ENCODE measurements at regions not wholly inside any gene's neighbourhood (a gene's known extent, or its start where the extent isn't known, plus 50 kb on each side); places are given as distances from the start of the nearest gene placed in this dataset.

DNA sequence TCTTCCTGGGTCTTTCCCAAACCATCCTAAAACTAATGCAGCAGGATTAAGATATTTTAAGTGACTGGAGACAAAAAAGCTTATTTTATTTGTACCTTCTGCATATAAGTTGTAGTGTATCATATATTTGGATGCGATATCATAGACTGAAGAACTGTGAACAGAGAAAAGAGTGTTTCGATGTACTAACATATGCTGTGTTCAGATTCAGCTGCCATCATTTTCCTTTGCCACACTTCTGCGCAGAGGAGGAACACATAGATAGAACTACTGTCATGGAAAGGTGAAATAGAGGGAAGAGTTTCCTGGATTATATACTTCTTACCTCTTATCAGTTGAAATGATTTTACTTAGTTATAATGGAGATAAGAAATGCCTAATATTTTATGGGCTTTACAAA lies 95.5 kb upstream of the CNTN3 start:
- Histone ChIP-seq H3K4me1 (replicated peaks in 1 of 2; ENCODE audit: control insufficient read depth in 2 of 2, insufficient read depth in 2 of 2, low read length in 2 of 2) (no peaks in the 10 kb centered on the region), H4K20me1 (replicated peaks; ENCODE audit: control insufficient read depth, insufficient read depth, low read length) (no peaks in the 10 kb centered on the region), H3K9me3 (replicated peaks; ENCODE audit: control insufficient read depth, insufficient read depth, low read depth, low read length) (no peaks in the 10 kb centered on the region), H2AFZ (ENCODE audit: low read depth, low read length) (no peak overlapping the region), H3K79me2 (ENCODE audit: control insufficient read depth, insufficient read depth, low read length) (no peaks in the 10 kb centered on the region), H3K27ac (ENCODE audit: extremely low read depth, low read depth, low read length) (no peak overlapping the region), H3K36me3 (ENCODE audit: control insufficient read depth, insufficient read depth, low read length) (no peaks in the 10 kb centered on the region), H3K9me1 (ENCODE audit: control insufficient read depth, insufficient read depth, low read length) (no peaks in the 10 kb centered on the region), H3K4me2 (ENCODE audit: insufficient read depth, low read length) (no peak overlapping the region), H3K4me3 (no peak overlapping the region), H3K9ac (ENCODE audit: insufficient read depth in 1 of 2, low read depth in 2 of 2, low read length in 2 of 2) (no peak overlapping the region), H3K27me3 (ENCODE audit: control insufficient read depth in 2 of 2, insufficient read depth in 2 of 2, low read length in 2 of 2) (no peaks in the 10 kb centered on the region)
- 8% methylated on average over 2 of the region's 3 CpGs for WGBS (ENCODE audit: insufficient coverage, low coverage, missing lambda C conversion rate)
- TF ChIP-seq RHOXF2B (CRISPR knock-in tag; conservative IDR thresholded peaks at IDR 0.05) (no peak), MCM7 (IDR thresholded peaks at IDR 0.05) (no peak), PRMT5 (CRISPR knock-in tag; IDR thresholded peaks at IDR 0.05) (no peak), SRSF9 (IDR thresholded peaks at IDR 0.05; ENCODE audit: borderline replicate concordance, low read depth, low read length) (no peak), NEUROD1 (IDR thresholded peaks at IDR 0.05; ENCODE audit: borderline replicate concordance, low read depth, low read length, partially characterized antibody) (no peak), ZNF253 (CRISPR knock-in tag; conservative IDR thresholded peaks at IDR 0.05) (no peak), LARP7 (IDR thresholded peaks at IDR 0.05) (no peak), E2F3 (CRISPR knock-in tag; IDR thresholded peaks at IDR 0.05) (no peak), SIN3A (IDR thresholded peaks at IDR 0.05; ENCODE audit: borderline replicate concordance in 2 of 2, control insufficient read depth in 1 of 2, low read depth in 2 of 2, low read length in 2 of 2) (no peak)
- TF ChIP-seq, protein P1, sequence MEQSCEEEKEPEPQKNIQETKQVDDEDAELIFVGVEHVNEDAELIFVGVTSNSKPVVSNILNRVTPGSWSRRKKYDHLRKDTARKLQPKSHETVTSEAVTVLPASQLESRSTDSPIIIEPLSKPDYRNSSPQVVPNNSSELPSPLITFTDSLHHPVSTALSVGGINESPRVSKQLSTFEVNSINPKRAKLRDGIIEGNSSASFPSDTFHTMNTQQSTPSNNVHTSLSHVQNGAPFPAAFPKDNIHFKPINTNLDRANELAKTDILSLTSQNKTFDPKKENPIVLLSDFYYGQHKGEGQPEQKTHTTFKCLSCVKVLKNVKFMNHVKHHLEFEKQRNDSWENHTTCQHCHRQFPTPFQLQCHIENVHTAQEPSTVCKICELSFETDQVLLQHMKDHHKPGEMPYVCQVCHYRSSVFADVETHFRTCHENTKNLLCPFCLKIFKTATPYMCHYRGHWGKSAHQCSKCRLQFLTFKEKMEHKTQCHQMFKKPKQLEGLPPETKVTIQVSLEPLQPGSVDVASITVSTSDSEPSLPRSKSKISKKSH (CRISPR knock-in tag; IDR thresholded peaks at IDR 0.05): no peak
- TF ChIP-seq, protein P2, sequence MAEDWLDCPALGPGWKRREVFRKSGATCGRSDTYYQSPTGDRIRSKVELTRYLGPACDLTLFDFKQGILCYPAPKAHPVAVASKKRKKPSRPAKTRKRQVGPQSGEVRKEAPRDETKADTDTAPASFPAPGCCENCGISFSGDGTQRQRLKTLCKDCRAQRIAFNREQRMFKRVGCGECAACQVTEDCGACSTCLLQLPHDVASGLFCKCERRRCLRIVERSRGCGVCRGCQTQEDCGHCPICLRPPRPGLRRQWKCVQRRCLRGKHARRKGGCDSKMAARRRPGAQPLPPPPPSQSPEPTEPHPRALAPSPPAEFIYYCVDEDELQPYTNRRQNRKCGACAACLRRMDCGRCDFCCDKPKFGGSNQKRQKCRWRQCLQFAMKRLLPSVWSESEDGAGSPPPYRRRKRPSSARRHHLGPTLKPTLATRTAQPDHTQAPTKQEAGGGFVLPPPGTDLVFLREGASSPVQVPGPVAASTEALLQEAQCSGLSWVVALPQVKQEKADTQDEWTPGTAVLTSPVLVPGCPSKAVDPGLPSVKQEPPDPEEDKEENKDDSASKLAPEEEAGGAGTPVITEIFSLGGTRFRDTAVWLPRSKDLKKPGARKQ (CRISPR knock-in tag; IDR thresholded peaks at IDR 0.05): no peak
- TF ChIP-seq, protein P3, sequence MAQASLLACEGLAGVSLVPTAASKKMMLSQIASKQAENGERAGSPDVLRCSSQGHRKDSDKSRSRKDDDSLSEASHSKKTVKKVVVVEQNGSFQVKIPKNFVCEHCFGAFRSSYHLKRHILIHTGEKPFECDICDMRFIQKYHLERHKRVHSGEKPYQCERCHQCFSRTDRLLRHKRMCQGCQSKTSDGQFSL (CRISPR knock-in tag; IDR thresholded peaks at IDR 0.05): no peak
- TF ChIP-seq, protein P3 (tag; IDR thresholded peaks at IDR 0.05): no peak
- TF ChIP-seq, protein P4, sequence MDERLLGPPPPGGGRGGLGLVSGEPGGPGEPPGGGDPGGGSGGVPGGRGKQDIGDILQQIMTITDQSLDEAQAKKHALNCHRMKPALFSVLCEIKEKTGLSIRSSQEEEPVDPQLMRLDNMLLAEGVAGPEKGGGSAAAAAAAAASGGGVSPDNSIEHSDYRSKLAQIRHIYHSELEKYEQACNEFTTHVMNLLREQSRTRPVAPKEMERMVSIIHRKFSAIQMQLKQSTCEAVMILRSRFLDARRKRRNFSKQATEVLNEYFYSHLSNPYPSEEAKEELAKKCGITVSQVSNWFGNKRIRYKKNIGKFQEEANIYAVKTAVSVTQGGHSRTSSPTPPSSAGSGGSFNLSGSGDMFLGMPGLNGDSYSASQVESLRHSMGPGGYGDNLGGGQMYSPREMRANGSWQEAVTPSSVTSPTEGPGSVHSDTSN (CRISPR knock-in tag; IDR thresholded peaks at IDR 0.05; ENCODE audit: low read depth): no peak
- TF ChIP-seq, protein P4 (tag; conservative IDR thresholded peaks at IDR 0.05; ENCODE audit: low read depth): no peak
- no TSS peak for BruUV-seq (replicated peaks)
- in situ Hi-C loops (cut with MboI): no loop called here
- POLR2A ChIA-PET: no interaction called here
- intact Hi-C loops (cut with micrococcal nuclease): no loop called here
- no peak for ATAC-seq
- FAIRE-seq: no peak
- DNase-seq (ENCODE audit: extremely low read depth in 1 of 4, low spot score in 3 of 4): no peak
- CTCF ChIA-PET (ENCODE audit: low intra/inter-chr PET ratio): no interaction called here

Measured in K562 (cell line).